ENCODE measurements at regions not wholly inside any gene's neighbourhood (a gene's known extent, or its start where the extent isn't known, plus 50 kb on each side); places are given as distances from the start of the nearest gene placed in this dataset.

GRCh38 chr5:166948679-166949078 is 1342.8 kb upstream of the WWC1 start:
- no peaks in the 10 kb centered on the region for H3K36me3 ChIP-seq (ENCODE audit: control insufficient read depth in 2 of 2, extremely low read depth in 1 of 2, insufficient read depth in 2 of 2, low read length in 2 of 2)
- no peaks in the 10 kb centered on the region for H4K20me1 ChIP-seq (replicated peaks; ENCODE audit: control insufficient read depth, extremely low read depth, insufficient read depth, low read length)
- FAIRE-seq (no peak), DNase-seq (ENCODE audit: low read depth, low spot score) (no peak)
- dilution Hi-C loops (cut with MboI; ENCODE audit: extremely low pct_ligation_motif_present, low sequenced_read_pairs) (no loop called here), intact Hi-C loops (cut with micrococcal nuclease) (no loop called here)
- ChIA-PET CTCF (no interaction called here), POLR2A (no interaction called here)
- H3K9me3 ChIP-seq (replicated peaks; ENCODE audit: control insufficient read depth, insufficient read depth, low read length): no peaks in the 10 kb centered on the region
- no peaks in the 10 kb centered on the region for H3K4me1 ChIP-seq (ENCODE audit: control insufficient read depth, extremely low read depth, insufficient read depth, low read length)
- no peaks in the 10 kb centered on the region for H3K27me3 ChIP-seq (ENCODE audit: control insufficient read depth in 2 of 2, insufficient read depth in 2 of 2, low read length in 2 of 2)
- TF ChIP-seq, protein P1, sequence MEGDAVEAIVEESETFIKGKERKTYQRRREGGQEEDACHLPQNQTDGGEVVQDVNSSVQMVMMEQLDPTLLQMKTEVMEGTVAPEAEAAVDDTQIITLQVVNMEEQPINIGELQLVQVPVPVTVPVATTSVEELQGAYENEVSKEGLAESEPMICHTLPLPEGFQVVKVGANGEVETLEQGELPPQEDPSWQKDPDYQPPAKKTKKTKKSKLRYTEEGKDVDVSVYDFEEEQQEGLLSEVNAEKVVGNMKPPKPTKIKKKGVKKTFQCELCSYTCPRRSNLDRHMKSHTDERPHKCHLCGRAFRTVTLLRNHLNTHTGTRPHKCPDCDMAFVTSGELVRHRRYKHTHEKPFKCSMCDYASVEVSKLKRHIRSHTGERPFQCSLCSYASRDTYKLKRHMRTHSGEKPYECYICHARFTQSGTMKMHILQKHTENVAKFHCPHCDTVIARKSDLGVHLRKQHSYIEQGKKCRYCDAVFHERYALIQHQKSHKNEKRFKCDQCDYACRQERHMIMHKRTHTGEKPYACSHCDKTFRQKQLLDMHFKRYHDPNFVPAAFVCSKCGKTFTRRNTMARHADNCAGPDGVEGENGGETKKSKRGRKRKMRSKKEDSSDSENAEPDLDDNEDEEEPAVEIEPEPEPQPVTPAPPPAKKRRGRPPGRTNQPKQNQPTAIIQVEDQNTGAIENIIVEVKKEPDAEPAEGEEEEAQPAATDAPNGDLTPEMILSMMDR (IDR thresholded peaks at IDR 0.05; ENCODE audit: extremely low read depth in 1 of 2, insufficient read depth in 1 of 2, low read depth in 1 of 2, low read length in 2 of 2): no peak
- no peak for TF ChIP-seq POLR2A (IDR thresholded peaks at IDR 0.05; ENCODE audit: low read depth, low read length)
- no peak overlapping the region for H3K4me2 ChIP-seq (ENCODE audit: insufficient read depth, low read length)
- no peaks in the 10 kb centered on the region for H3K9me1 ChIP-seq (replicated peaks; ENCODE audit: control insufficient read depth, extremely low read depth, insufficient read depth, low read length)
- H2AFZ ChIP-seq (ENCODE audit: low read depth, low read length): no peak overlapping the region
- no peak overlapping the region for H3K4me3 ChIP-seq (replicated peaks in 1 of 3; ENCODE audit: insufficient read depth in 1 of 3, low read depth in 1 of 3, low read length in 3 of 3)
- no peak overlapping the region for H3K27ac ChIP-seq (ENCODE audit: insufficient read depth, low read depth, low read length)
- H3K79me2 ChIP-seq (ENCODE audit: control insufficient read depth, insufficient read depth, low read length): no peaks in the 10 kb centered on the region
- BruUV-seq (replicated peaks): no TSS peak
- no peak overlapping the region for H3K9ac ChIP-seq (replicated peaks; ENCODE audit: extremely low read depth, insufficient read depth, low read length)

- no peak overlapping the region for H3K27ac ChIP-seq (ENCODE audit: insufficient read depth, low read depth, low read length)
- no peak overlapping the region for H3K9ac ChIP-seq (replicated peaks; ENCODE audit: extremely low read depth, insufficient read depth, low read length)
- H3K4me3 ChIP-seq (replicated peaks in 1 of 3; ENCODE audit: insufficient read depth in 1 of 3, low read depth in 1 of 3, low read length in 3 of 3): no peak overlapping the region
- H3K9me1 ChIP-seq (replicated peaks; ENCODE audit: control insufficient read depth, extremely low read depth, insufficient read depth, low read length): no peaks in the 10 kb centered on the region
- H3K79me2 ChIP-seq (ENCODE audit: control insufficient read depth, insufficient read depth, low read length): no peaks in the 10 kb centered on the region
- no peaks in the 10 kb centered on the region for H3K4me1 ChIP-seq (ENCODE audit: control insufficient read depth, extremely low read depth, insufficient read depth, low read length)
- dilution Hi-C loops (cut with MboI; ENCODE audit: extremely low pct_ligation_motif_present, low sequenced_read_pairs): no loop called here
- H3K36me3 ChIP-seq (ENCODE audit: control insufficient read depth in 2 of 2, extremely low read depth in 1 of 2, insufficient read depth in 2 of 2, low read length in 2 of 2): no peaks in the 10 kb centered on the region
- DNase-seq (ENCODE audit: low read depth, low spot score) (no peak), FAIRE-seq (no peak)
- peaks cover 2% of the 10 kb centered on the region for H3K9me3 ChIP-seq (replicated peaks; ENCODE audit: control insufficient read depth, insufficient read depth, low read length)
- no peaks in the 10 kb centered on the region for H3K27me3 ChIP-seq (ENCODE audit: control insufficient read depth in 2 of 2, insufficient read depth in 2 of 2, low read length in 2 of 2)
- no TSS peak for BruUV-seq (replicated peaks)
- intact Hi-C loops (cut with micrococcal nuclease): no loop called here
- no peak overlapping the region for H3K4me2 ChIP-seq (ENCODE audit: insufficient read depth, low read length)
- POLR2A ChIA-PET: no interaction called here
- TF ChIP-seq MYC (IDR thresholded peaks at IDR 0.05; ENCODE audit: low read depth, low read length): no peak
- TF ChIP-seq JUN (IDR thresholded peaks at IDR 0.05; ENCODE audit: borderline replicate concordance, insufficient read depth, insufficient read length, low read depth): no peak
- TF ChIP-seq, protein P2, sequence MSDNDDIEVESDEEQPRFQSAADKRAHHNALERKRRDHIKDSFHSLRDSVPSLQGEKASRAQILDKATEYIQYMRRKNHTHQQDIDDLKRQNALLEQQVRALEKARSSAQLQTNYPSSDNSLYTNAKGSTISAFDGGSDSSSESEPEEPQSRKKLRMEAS (IDR thresholded peaks at IDR 0.05; ENCODE audit: insufficient read depth, insufficient read length): no peak
- TF ChIP-seq POLR2A (IDR thresholded peaks at IDR 0.05; ENCODE audit: low read depth, low read length): no peak
- TF ChIP-seq GATA2 (IDR thresholded peaks at IDR 0.05; ENCODE audit: insufficient read depth, insufficient read length, low read depth, low read length): no peak
- H4K20me1 ChIP-seq (replicated peaks; ENCODE audit: control insufficient read depth, extremely low read depth, insufficient read depth, low read length): no peaks in the 10 kb centered on the region
- no peak overlapping the region for H2AFZ ChIP-seq (ENCODE audit: low read depth, low read length)
- CTCF ChIA-PET: no interaction called here
Measured at GRCh38 chr5:166952048-166952447, 1339.4 kb upstream of the WWC1 start.

Data from endothelial cell of umbilical vein (primary cell).